ENCODE measurements at regions not wholly inside any gene's neighbourhood (a gene's known extent, or its start where the extent isn't known, plus 50 kb on each side); places are given as distances from the start of the nearest gene placed in this dataset.

GRCh38 chr13:68047889-68048288 is 817.8 kb upstream of the PCDH9 start:
- TF ChIP-seq REST (IDR thresholded peaks at IDR 0.05; ENCODE audit: insufficient replicate concordance, low read depth): no peak
- no peak for TF ChIP-seq GABPA (IDR thresholded peaks at IDR 0.05; ENCODE audit: low read depth)
- no peak for TF ChIP-seq CTCF (IDR thresholded peaks at IDR 0.05; ENCODE audit: insufficient read depth, low read length)
- TF ChIP-seq SPI1 (IDR thresholded peaks at IDR 0.05; ENCODE audit: borderline replicate concordance, low read depth): no peak
- no peak for TF ChIP-seq POLR2AphosphoS5 (IDR thresholded peaks at IDR 0.05; ENCODE audit: low read depth)
- no peak for DNase-seq (ENCODE audit: low read depth in 1 of 2, low spot score in 1 of 2)

GRCh38 chr13:68046903-68047302 is 816.8 kb upstream of the PCDH9 start:
- H3K27ac ChIP-seq (replicated peaks): no peak overlapping the region
- no peak for DNase-seq (ENCODE audit: low read depth in 1 of 2, low spot score in 1 of 2)
- H3K27me3 ChIP-seq (ENCODE audit: insufficient read depth, poor library complexity, severe bottlenecking): no peaks in the 10 kb centered on the region
- H3K4me3 ChIP-seq (replicated peaks; ENCODE audit: insufficient read depth, low read length): no peak overlapping the region
- TF ChIP-seq POLR2AphosphoS5 (IDR thresholded peaks at IDR 0.05; ENCODE audit: low read depth) (no peak), REST (IDR thresholded peaks at IDR 0.05; ENCODE audit: insufficient replicate concordance, low read depth) (no peak), CTCF (IDR thresholded peaks at IDR 0.05; ENCODE audit: insufficient read depth, low read length) (no peak), GABPA (IDR thresholded peaks at IDR 0.05; ENCODE audit: low read depth) (no peak), SPI1 (IDR thresholded peaks at IDR 0.05; ENCODE audit: borderline replicate concordance, low read depth) (no peak)

More at GRCh38 chr13:68047889-68048288, 817.8 kb upstream of the PCDH9 start:
- no peak overlapping the region for H3K27ac ChIP-seq (replicated peaks)
- no peak overlapping the region for H3K4me3 ChIP-seq (replicated peaks; ENCODE audit: insufficient read depth, low read length)
- H3K27me3 ChIP-seq (ENCODE audit: insufficient read depth, poor library complexity, severe bottlenecking): no peaks in the 10 kb centered on the region

GRCh38 chr13:68030152-68030809 is 800.1 kb upstream of the PCDH9 start:
- no peak overlapping the region for H3K4me3 ChIP-seq (replicated peaks; ENCODE audit: insufficient read depth, low read length)
- TF ChIP-seq POLR2AphosphoS5 (IDR thresholded peaks at IDR 0.05; ENCODE audit: low read depth) (no peak), GABPA (IDR thresholded peaks at IDR 0.05; ENCODE audit: low read depth) (no peak), SPI1 (IDR thresholded peaks at IDR 0.05; ENCODE audit: borderline replicate concordance, low read depth) (no peak), REST (IDR thresholded peaks at IDR 0.05; ENCODE audit: insufficient replicate concordance, low read depth) (no peak)
- H3K27ac ChIP-seq (replicated peaks): no peak overlapping the region
- no peak for DNase-seq (ENCODE audit: low read depth in 1 of 2, low spot score in 1 of 2)
- H3K27me3 ChIP-seq (ENCODE audit: insufficient read depth, poor library complexity, severe bottlenecking): no peaks in the 10 kb centered on the region

Data from HL-60 (cell line).